PC-9 (cell line): ENCODE measurements at regions not wholly inside any gene's neighbourhood (a gene's known extent, or its start where the extent isn't known, plus 50 kb on each side); places are given as distances from the start of the nearest gene placed in this dataset.

Source experiments
- BruUV-seq: library from RNA; stranded (reverse); fragments of 400-500 nt; replicated peaks from 2 replicates; lab custom pipeline; 2021; lab: Mats Ljungman, UMichigan
- CTCF ChIA-PET: fragments of 300-600 bp; sonication (Branson Sonifier 250); formaldehyde crosslinking; loops from one replicate; lab custom pipeline; 2022; ENCODE audit warnings: antibody characterized with exemption; lab: Charles Lee
- POLR2A ChIA-PET: fragments of 300-600 bp; sonication (Branson Sonifier 250); formaldehyde crosslinking; loops from one replicate; lab custom pipeline; 2022; ENCODE audit warnings: antibody characterized with exemption; ENCODE audit not compliant: unreplicated experiment; lab: Charles Lee
- DNase-seq, 2 experiments: peaks; one replicate each; pipeline versions ENCODE4 v3.0.0 to v3.0.0-alpha.2; 2015 to 2022; ENCODE audit warnings: mixed read lengths in 1 of 2
- H2AFZ ChIP-seq: fragments of 200-600 bp; sonication (generic); 2 replicates; pipeline ENCODE4 v1.8.1; 2017; ENCODE audit warnings: antibody characterized with exemption
- H3F3A ChIP-seq: fragments of 200-600 bp; sonication (generic); 2 replicates; pipeline ENCODE4 v1.8.1; 2017; ENCODE audit warnings: antibody characterized with exemption, mild to moderate bottlenecking, low read depth; ENCODE audit not compliant: insufficient read depth
- H3K27ac ChIP-seq: fragments of 200-600 bp; sonication (generic); 2 replicates; pipeline ENCODE4 v1.6.1; 2016; ENCODE audit warnings: mixed run types
- H3K27me3 ChIP-seq: fragments of 200-600 bp; sonication (generic); 2 replicates; pipeline ENCODE4 v1.6.1; 2016; ENCODE audit warnings: low read depth, mixed run types; ENCODE audit not compliant: insufficient read depth
- H3K36me3 ChIP-seq: fragments of 200-600 bp; sonication (generic); 2 replicates; pipeline ENCODE4 v1.6.1; 2016; ENCODE audit warnings: low read depth, mixed run types
- H3K4me1 ChIP-seq: fragments of 200-600 bp; sonication (generic); replicated peaks from 2 replicates; pipeline ENCODE4 v1.6.1; 2016; ENCODE audit warnings: mixed run types; ENCODE audit not compliant: insufficient read depth
- H3K4me2 ChIP-seq: fragments of 200-600 bp; sonication (generic); 2 replicates; pipeline ENCODE4 v1.6.1; 2017; ENCODE audit warnings: mixed run types
- H3K4me3 ChIP-seq: fragments of 200-600 bp; sonication (generic); 2 replicates; pipeline ENCODE4 v1.6.1; 2016; ENCODE audit warnings: mixed run types
- H3K79me2 ChIP-seq: fragments of 200-600 bp; sonication (generic); 2 replicates; pipeline ENCODE4 v1.6.1; 2017; ENCODE audit warnings: low read depth, mixed run types
- H3K9me2 ChIP-seq: fragments of 200-600 bp; sonication (generic); 2 replicates; pipeline ENCODE4 v1.8.1; 2017; ENCODE audit warnings: mild to moderate bottlenecking; ENCODE audit not compliant: insufficient read depth
- H3K9me3 ChIP-seq: fragments of 200-600 bp; sonication (generic); 2 replicates; pipeline ENCODE4 v1.8.1; 2016; ENCODE audit warnings: low read depth; ENCODE audit not compliant: insufficient read depth
- H4K20me1 ChIP-seq: fragments of 200-600 bp; sonication (generic); 2 replicates; pipeline ENCODE4 v1.8.1; 2017; ENCODE audit not compliant: insufficient read depth
- CTCF ChIP-seq: fragments of 200-600 bp; sonication (generic); conservative IDR thresholded peaks from 2 replicates; pipeline ENCODE4 v1.6.1; 2017; ENCODE audit warnings: mixed run types, antibody characterized with exemption, mild to moderate bottlenecking, moderate library complexity
- EZH2 ChIP-seq: fragments of 200-600 bp; sonication (generic); IDR thresholded peaks from 2 replicates; pipeline ENCODE4 v1.8.0; 2017; ENCODE audit warnings: antibody characterized with exemption, low read depth
- intact Hi-C: fragments of 100-400 bp; cut with micrococcal nuclease; formaldehyde crosslinking; loops from one replicate; pipeline ENCODE4 v1.10.0; 2022; ENCODE audit not compliant: unreplicated experiment

- intact Hi-C loops: no loop called here
- Histone ChIP-seq H4K20me1 (no peaks in the 10 kb centered on the region), H3K9me2 (no peaks in the 10 kb centered on the region), H3K4me2 (no peak overlapping the region), H2AFZ (no peak overlapping the region), H3K27me3 (no peaks in the 10 kb centered on the region), H3K4me3 (no peak overlapping the region), H3K36me3 (no peaks in the 10 kb centered on the region), H3K27ac (no peak overlapping the region), H3K9me3 (no peaks in the 10 kb centered on the region), H3F3A (no peaks in the 10 kb centered on the region), H3K79me2 (no peaks in the 10 kb centered on the region), H3K4me1 (no peaks in the 10 kb centered on the region)
- BruUV-seq: no TSS peak
- no peak for DNase-seq
- ChIA-PET CTCF (no interaction called here), POLR2A (no interaction called here)
- no peak for TF ChIP-seq CTCF
- TF ChIP-seq EZH2: no peak
Measured at GRCh38 chr15:47514200-47514652, 203.1 kb upstream of the SEMA6D start.

DNA sequence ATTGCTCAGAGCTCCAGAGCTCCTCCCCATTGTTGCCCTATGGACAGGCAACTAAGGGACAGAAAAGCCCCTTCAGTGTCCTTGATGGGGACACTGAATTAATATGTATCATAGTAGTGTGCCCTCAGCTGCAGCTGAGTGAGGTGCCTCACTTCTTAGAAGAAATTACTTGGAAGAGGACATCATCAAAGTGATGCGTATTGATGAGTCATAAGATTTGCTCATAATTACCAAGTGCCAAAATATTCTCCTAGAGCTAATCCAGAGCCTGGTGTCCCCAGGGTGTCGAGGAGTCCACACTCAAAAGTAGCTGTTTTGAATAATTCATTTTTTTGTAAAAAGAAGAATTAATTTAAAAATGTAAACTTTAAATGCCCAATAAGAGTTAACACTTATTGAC is 200.7 kb upstream of the SEMA6D start:
- Histone ChIP-seq H3K9me2 (no peaks in the 10 kb centered on the region), H4K20me1 (no peaks in the 10 kb centered on the region), H3K9me3 (no peaks in the 10 kb centered on the region), H3K27ac (no peak overlapping the region), H3K4me1 (no peaks in the 10 kb centered on the region), H3F3A (no peaks in the 10 kb centered on the region), H3K79me2 (no peaks in the 10 kb centered on the region), H3K4me3 (no peak overlapping the region), H3K27me3 (no peaks in the 10 kb centered on the region), H3K4me2 (no peak overlapping the region), H2AFZ (no peak overlapping the region), H3K36me3 (no peaks in the 10 kb centered on the region)
- no peak for DNase-seq
- CTCF ChIA-PET: no interaction called here
- POLR2A ChIA-PET: no interaction called here
- BruUV-seq: no TSS peak
- no peak for TF ChIP-seq EZH2
- TF ChIP-seq CTCF: no peak
- intact Hi-C loops: no loop called here

- no peaks in the 10 kb centered on the region for H4K20me1 ChIP-seq
- POLR2A ChIA-PET: no interaction called here
- no peaks in the 10 kb centered on the region for H3F3A ChIP-seq
- intact Hi-C loops: no loop called here
- no peaks in the 10 kb centered on the region for H3K9me2 ChIP-seq
- H3K36me3 ChIP-seq: no peaks in the 10 kb centered on the region
- CTCF ChIA-PET: no interaction called here
- H2AFZ ChIP-seq: no peak overlapping the region
- H3K9me3 ChIP-seq: no peaks in the 10 kb centered on the region
- H3K4me1 ChIP-seq: no peaks in the 10 kb centered on the region
- no peaks in the 10 kb centered on the region for H3K27me3 ChIP-seq
- TF ChIP-seq CTCF (no peak), EZH2 (no peak)
- no peak overlapping the region for H3K4me2 ChIP-seq
- H3K27ac ChIP-seq: no peak overlapping the region
- H3K79me2 ChIP-seq: no peaks in the 10 kb centered on the region
- DNase-seq: no peak
- no peak overlapping the region for H3K4me3 ChIP-seq
- no TSS peak for BruUV-seq
Measured at GRCh38 chr15:47516972-47517371, 200.3 kb upstream of the SEMA6D start.
